HG03442 (cell line): ENCODE measurements at regions not wholly inside any gene's neighbourhood (a gene's known extent, or its start where the extent isn't known, plus 50 kb on each side); places are given as distances from the start of the nearest gene placed in this dataset.

Experiments used
- ATAC-seq: cut with Tn5 transposase; IDR thresholded peaks from one replicate; pipeline ENCODE4 v1.9.1; 2021; ENCODE audit warnings: mild to moderate bottlenecking, moderate library complexity; ENCODE audit not compliant: unreplicated experiment

- no peak for ATAC-seq
Observed at GRCh38 chr6:149261364-149262040, 56.0 kb upstream of the TAB2 start.

DNA sequence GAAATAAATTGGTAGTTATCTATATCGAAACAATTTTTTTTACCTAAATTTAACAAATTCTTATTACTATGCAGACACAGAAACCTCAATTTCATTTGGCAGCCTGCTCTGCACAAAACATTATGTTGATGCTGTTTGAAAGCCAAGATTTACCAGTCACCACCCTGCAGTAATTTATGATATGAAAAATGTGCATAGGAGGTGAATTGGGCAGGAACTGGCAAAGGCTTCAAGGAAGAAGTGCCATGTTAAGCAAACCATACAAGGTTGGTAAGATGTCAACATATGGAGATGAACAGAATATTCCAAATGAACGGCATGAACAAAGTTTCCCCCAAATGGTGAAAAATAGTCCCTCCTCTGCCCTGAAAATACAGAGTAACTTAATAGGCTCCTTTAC lies 54.2 kb upstream of the TAB2 start:
- no peak for ATAC-seq

DNA sequence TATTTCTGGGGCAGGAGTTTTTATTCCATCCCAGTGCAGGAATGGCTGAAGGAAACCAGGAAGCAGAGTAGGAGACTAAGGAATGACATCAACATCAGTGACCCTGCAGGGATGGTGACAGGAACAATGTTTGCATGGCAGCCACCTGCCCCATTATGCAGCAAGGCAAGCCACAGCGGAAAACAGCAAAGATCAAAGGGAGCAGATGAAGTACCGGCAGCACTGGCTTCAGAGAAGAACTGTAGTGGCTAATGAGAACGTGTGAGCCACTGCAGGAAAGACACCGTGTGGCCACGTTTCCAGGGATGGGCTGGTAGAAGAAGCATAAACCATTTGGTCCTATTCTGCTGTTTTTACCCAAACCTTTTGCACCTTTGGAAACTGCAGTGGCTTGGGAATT lies 52.9 kb upstream of the TAB2 start:
- ATAC-seq, result no peak

GRCh38 chr6:149265945-149266344 lies 51.6 kb upstream of the TAB2 start:
- no peak for ATAC-seq

- peak; percentile 70 for ATAC-seq
Observed at GRCh38 chr6:149266659-149267058, 50.9 kb upstream of the TAB2 start.

DNA sequence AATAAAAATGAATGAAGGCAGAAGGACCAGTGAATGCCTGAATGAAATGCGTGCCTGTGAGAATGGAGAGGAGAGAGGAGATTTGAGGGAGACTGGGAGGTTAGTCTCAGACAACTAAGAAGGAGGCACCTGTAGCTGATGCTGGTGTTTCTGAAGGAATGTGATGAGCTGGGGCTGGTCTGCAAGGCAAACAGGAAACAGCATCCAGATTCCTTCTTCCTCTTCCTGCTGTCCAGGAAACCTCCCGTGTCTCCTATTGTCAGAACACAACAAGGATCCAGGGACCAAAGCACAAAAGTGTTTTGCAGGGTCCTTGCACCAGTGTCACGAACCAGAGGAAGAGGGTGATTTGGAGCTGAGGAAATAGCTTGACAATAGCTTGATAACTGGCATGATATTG lies 50.4 kb upstream of the TAB2 start:
- no peak for ATAC-seq

DNA sequence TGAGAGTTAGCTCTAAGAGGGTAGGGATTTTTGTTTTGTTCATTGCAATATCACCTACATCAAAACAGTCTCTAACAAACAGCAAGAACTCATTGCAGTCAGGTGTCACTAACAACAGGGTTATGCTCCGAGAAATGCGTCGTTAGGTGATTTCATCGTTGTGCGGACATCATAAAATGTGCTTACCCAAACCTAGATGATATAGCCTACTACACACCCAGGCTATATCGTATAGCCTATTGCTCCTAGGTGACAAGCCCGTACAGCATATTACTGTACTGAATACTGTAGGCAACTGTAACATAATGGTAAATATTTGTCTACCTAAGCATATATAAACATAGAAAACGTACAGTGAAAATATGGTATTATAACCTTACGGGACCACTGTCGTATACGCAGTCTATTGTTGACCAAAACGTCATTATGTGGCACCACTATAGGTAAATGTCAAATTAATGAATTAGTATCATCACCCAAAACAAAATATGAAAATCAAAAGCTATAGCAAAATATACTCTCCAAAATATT lies 49.9 kb upstream of the TAB2 start:
- ATAC-seq, result no peak
